CD14-positive monocyte (primary cell): ENCODE measurements at regions not wholly inside any gene's neighbourhood (a gene's known extent, or its start where the extent isn't known, plus 50 kb on each side); places are given as distances from the start of the nearest gene placed in this dataset.

Experiments
- DNase-seq, 3 donors: peaks; one replicate each; pipeline ENCODE4 v3.0.0-alpha.2; 2011 to 2022
- H2AFZ ChIP-seq: 2 replicates; pipeline ENCODE4 v1.6.0; 2012; ENCODE audit warnings: mild to moderate bottlenecking, low read depth, low read length, inconsistent platforms; ENCODE audit not compliant: insufficient read depth, poor library complexity, severe bottlenecking
- H3K27ac ChIP-seq, 2 donors: 1 replicate in 1 of 2; 2 replicates in 1 of 2; pipeline ENCODE4 v1.5.1; 2012 to 2013; ENCODE audit warnings: low read length in 2 of 2, control low read depth in 1 of 2, inconsistent platforms in 1 of 2, low read depth in 1 of 2, mild to moderate bottlenecking in 1 of 2
- H3K27me3 ChIP-seq, 2 donors: one replicate each; pipeline versions ENCODE4 v1.6.0 to v1.6.1; 2011 to 2013; ENCODE audit warnings: low read length in 2 of 2; ENCODE audit not compliant: control insufficient read depth in 2 of 2, insufficient read depth in 2 of 2
- H3K36me3 ChIP-seq, 2 donors: replicated peaks in 1 of 2; 1 replicate in 1 of 2; 2 replicates in 1 of 2; pipeline versions ENCODE4 v1.5.1 to v1.6.1; 2012 to 2013; ENCODE audit warnings: low read length in 2 of 2, control low read depth in 1 of 2, inconsistent platforms in 1 of 2, mild to moderate bottlenecking in 1 of 2; ENCODE audit not compliant: insufficient read depth in 2 of 2, control insufficient read depth in 1 of 2
- H3K4me1 ChIP-seq, 2 donors: 1 replicate in 1 of 2; 2 replicates in 1 of 2; pipeline versions ENCODE4 v1.5.1 to v1.6.1; 2012 to 2013; ENCODE audit warnings: low read length in 2 of 2, control low read depth in 1 of 2, inconsistent platforms in 1 of 2, mild to moderate bottlenecking in 1 of 2, moderate library complexity in 1 of 2; ENCODE audit not compliant: insufficient read depth in 2 of 2, control insufficient read depth in 1 of 2
- H3K4me2 ChIP-seq: replicated peaks from 2 replicates; pipeline ENCODE3; 2012; ENCODE audit warnings: low read length, moderate library complexity, mild to moderate bottlenecking; ENCODE audit not compliant: poor library complexity, severe bottlenecking; ENCODE audit errors: extremely low read depth
- H3K4me3 ChIP-seq, 3 experiments: fragments of 200-600 bp in 1 of 3; sonication (generic) in 1 of 3; replicated peaks in 1 of 3; 1 replicate in 2 of 3; 2 replicates in 1 of 3; pipeline ENCODE4 v1.5.1; 2011 to 2013; ENCODE audit warnings: low read length in 3 of 3, mild to moderate bottlenecking in 3 of 3, control low read depth in 2 of 3, low read depth in 2 of 3, inconsistent platforms in 1 of 3, moderate library complexity in 1 of 3
- H3K79me2 ChIP-seq: 2 replicates; pipeline ENCODE4 v1.6.0; 2012; ENCODE audit warnings: mild to moderate bottlenecking, control low read depth, inconsistent platforms, low read length, moderate library complexity; ENCODE audit not compliant: insufficient read depth
- H3K9ac ChIP-seq: 2 replicates; pipeline ENCODE4 v1.6.0; 2017; ENCODE audit warnings: low read length, mild to moderate bottlenecking; ENCODE audit not compliant: insufficient read depth, poor library complexity, severe bottlenecking
- H3K9me3 ChIP-seq, 2 donors: replicated peaks in 1 of 2; 1 replicate in 1 of 2; 2 replicates in 1 of 2; pipeline versions ENCODE4 v1.5.1 to v1.6.1; 2012 to 2013; ENCODE audit warnings: low read length in 2 of 2, control low read depth in 1 of 2; ENCODE audit not compliant: control insufficient read depth in 1 of 2, insufficient read depth in 1 of 2
- H4K20me1 ChIP-seq: 2 replicates; pipeline ENCODE4 v1.6.0; 2012; ENCODE audit warnings: mild to moderate bottlenecking, low read length, control low read depth, moderate library complexity; ENCODE audit not compliant: insufficient read depth
- H3K27ac Mint-ChIP-seq, 7 donors: one replicate each; pipeline ENCODE4 v1.8.0; 2020; ENCODE audit warnings: mild to moderate bottlenecking in 7 of 7, mixed read lengths in 7 of 7, moderate library complexity in 6 of 7, inconsistent platforms in 2 of 7
- H3K27me3 Mint-ChIP-seq, 3 donors: one replicate each; pipeline ENCODE4 v1.8.0; 2021 to 2022; ENCODE audit warnings: low read depth in 3 of 3, mild to moderate bottlenecking in 3 of 3, mixed read lengths in 3 of 3, moderate library complexity in 3 of 3, inconsistent platforms in 1 of 3
- H3K36me3 Mint-ChIP-seq, 2 donors: one replicate each; pipeline ENCODE4 v1.8.0; 2020; ENCODE audit warnings: mixed read lengths in 2 of 2, inconsistent platforms in 1 of 2, mild to moderate bottlenecking in 1 of 2
- H3K4me1 Mint-ChIP-seq: one replicate; pipeline ENCODE4 v1.8.0; 2020; ENCODE audit warnings: mild to moderate bottlenecking, mixed read lengths
- H3K4me3 Mint-ChIP-seq, 2 donors: one replicate each; pipeline ENCODE4 v1.8.0; 2020; ENCODE audit warnings: mild to moderate bottlenecking in 2 of 2, mixed read lengths in 2 of 2, moderate library complexity in 1 of 2
- H3K9me3 Mint-ChIP-seq, 7 donors: one replicate each; pipeline ENCODE4 v1.8.0; 2020 to 2022; ENCODE audit warnings: mixed read lengths in 7 of 7, mild to moderate bottlenecking in 6 of 7, moderate library complexity in 6 of 7, inconsistent platforms in 2 of 7
- WGBS: methylation state at CpG from one replicate; pipeline ENCODE4 v1.1.5; 2013; ENCODE audit warnings: missing lambda C conversion rate; ENCODE audit not compliant: insufficient coverage; 5-methylcytosine and 5-hydroxymethylcytosine counted together
- intact Hi-C, 2 donors: fragments of 100-400 bp; cut with micrococcal nuclease; formaldehyde crosslinking; loops; one replicate each; pipeline versions ENCODE4 v1.15.0 to v1.15.1; 2023
- TF ChIP-seq, protein P1 (sequence below): fragments of 200-600 bp; IDR thresholded peaks from one replicate; pipeline ENCODE4 v1.8.0; 2022; ENCODE audit warnings: antibody characterized with exemption, mild to moderate bottlenecking

DNA sequence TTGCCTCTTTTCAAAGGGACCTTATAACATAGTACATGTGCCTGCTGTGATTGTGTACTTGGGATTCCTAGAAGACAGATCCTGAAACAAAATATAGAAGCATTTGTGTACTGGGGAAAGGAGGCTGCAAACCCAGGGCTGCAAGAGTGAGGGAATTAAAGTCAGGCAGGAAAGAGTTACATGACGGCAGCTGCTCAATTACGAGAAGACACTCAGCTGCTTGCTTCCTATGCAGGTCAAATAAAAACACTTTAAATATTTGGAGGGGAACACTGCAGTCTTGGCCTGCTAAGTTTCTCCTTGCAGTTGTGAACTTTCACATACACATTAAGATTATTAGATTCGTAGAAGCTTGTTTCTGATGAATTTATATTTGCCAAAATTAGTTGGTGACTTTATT, 191.9 kb upstream of the CXCL13 start:
- no peaks in the 10 kb centered on the region for H3K4me1 Mint-ChIP-seq
- DNase-seq = no peak
- Histone ChIP-seq H3K4me1 (no peaks in the 10 kb centered on the region), H3K9ac (no peak overlapping the region), H2AFZ (no peak overlapping the region), H3K27ac (no peak overlapping the region), H3K27me3 (no peaks in the 10 kb centered on the region), H3K79me2 (no peaks in the 10 kb centered on the region), H3K4me2 (no peak overlapping the region), H3K4me3 (no peak overlapping the region), H3K36me3 (no peaks in the 10 kb centered on the region), H3K9me3 (no peaks in the 10 kb centered on the region), H4K20me1 (no peaks in the 10 kb centered on the region)
- peaks cover 0 to 2% (median 1%) of the 10 kb centered on the region in 3 donors for H3K27me3 Mint-ChIP-seq
- H3K27ac Mint-ChIP-seq = no peak overlapping the region
- no peak overlapping the region for H3K4me3 Mint-ChIP-seq
- H3K36me3 Mint-ChIP-seq = no peaks in the 10 kb centered on the region
- WGBS = 80% methylated on average over 1 of the region's 3 CpGs
- no peaks in the 10 kb centered on the region for H3K9me3 Mint-ChIP-seq
- intact Hi-C loops = no loop called here
- TF ChIP-seq, protein P1, sequence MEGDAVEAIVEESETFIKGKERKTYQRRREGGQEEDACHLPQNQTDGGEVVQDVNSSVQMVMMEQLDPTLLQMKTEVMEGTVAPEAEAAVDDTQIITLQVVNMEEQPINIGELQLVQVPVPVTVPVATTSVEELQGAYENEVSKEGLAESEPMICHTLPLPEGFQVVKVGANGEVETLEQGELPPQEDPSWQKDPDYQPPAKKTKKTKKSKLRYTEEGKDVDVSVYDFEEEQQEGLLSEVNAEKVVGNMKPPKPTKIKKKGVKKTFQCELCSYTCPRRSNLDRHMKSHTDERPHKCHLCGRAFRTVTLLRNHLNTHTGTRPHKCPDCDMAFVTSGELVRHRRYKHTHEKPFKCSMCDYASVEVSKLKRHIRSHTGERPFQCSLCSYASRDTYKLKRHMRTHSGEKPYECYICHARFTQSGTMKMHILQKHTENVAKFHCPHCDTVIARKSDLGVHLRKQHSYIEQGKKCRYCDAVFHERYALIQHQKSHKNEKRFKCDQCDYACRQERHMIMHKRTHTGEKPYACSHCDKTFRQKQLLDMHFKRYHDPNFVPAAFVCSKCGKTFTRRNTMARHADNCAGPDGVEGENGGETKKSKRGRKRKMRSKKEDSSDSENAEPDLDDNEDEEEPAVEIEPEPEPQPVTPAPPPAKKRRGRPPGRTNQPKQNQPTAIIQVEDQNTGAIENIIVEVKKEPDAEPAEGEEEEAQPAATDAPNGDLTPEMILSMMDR = no peak

DNA sequence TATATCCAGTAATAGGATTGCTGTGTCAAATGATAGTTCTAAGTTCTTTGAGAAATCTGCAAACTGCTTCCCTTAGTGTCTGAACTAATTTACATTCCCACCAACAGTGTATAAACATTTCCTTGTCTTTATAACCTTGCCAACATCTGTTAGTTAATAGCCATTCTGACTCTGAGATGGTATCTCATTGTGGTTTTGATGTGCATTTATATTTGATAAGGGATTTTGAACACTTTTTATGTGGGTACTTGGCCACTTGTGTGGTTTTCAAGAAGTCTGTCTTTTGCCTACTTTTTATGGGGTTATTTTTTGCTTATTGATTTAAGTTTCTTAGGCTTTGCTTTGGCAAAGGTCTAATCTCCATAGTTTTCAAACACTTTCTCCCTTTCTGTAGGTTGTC, 189.9 kb upstream of the CXCL13 start:
- no peaks in the 10 kb centered on the region for H3K36me3 ChIP-seq
- Mint-ChIP-seq H3K27ac (no peak overlapping the region), H3K4me3 (no peak overlapping the region), H3K4me1 (no peaks in the 10 kb centered on the region), H3K9me3 (no peaks in the 10 kb centered on the region), H3K36me3 (no peaks in the 10 kb centered on the region), H3K27me3 (peaks cover 0 to 4% (median 1%) of the 10 kb centered on the region in 3 donors)
- H3K27ac ChIP-seq = no peak overlapping the region
- no peak overlapping the region for H3K4me3 ChIP-seq
- no peak for DNase-seq
- intact Hi-C loops = no loop called here
- H2AFZ ChIP-seq = no peak overlapping the region
- no peaks in the 10 kb centered on the region for H3K4me1 ChIP-seq
- no peak overlapping the region for H3K4me2 ChIP-seq
- no peaks in the 10 kb centered on the region for H3K9me3 ChIP-seq
- TF ChIP-seq, protein P1 = no peak
- H3K79me2 ChIP-seq = no peaks in the 10 kb centered on the region
- no peaks in the 10 kb centered on the region for H4K20me1 ChIP-seq
- no peaks in the 10 kb centered on the region for H3K27me3 ChIP-seq
- no peak overlapping the region for H3K9ac ChIP-seq
